ENCODE measurements at regions not wholly inside any gene's neighbourhood (a gene's known extent, or its start where the extent isn't known, plus 50 kb on each side); places are given as distances from the start of the nearest gene placed in this dataset.

DNA sequence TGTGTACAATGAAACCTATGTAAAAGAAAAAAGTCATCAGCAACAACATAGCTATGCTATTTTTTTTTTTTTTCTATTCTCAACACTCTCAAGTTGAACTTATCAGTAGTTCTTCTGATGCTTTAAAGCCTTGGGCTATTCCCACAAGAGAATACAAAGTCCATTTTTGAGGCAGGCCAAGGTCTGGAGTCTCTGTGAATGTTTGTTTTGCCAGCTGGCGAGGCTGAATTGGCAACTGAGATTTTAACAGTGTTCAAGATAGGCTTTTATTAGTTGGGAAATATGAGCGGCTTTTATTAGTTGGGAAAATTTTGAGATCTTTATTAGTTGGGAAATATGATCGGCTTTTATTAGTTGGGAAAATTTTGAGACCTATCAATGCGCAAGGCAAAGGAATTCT, 336.6 kb downstream of the SLITRK2 start:
- FAIRE-seq, result no peak

GRCh38 chrX:146160443-146161203, 343.0 kb downstream of the SLITRK2 start:
- FAIRE-seq, result no peak

GRCh38 chrX:146173742-146174141, 356.1 kb downstream of the SLITRK2 start:
- FAIRE-seq, result no peak

GRCh38 chrX:146181858-146182257, 364.2 kb downstream of the SLITRK2 start:
- no peak for FAIRE-seq

DNA sequence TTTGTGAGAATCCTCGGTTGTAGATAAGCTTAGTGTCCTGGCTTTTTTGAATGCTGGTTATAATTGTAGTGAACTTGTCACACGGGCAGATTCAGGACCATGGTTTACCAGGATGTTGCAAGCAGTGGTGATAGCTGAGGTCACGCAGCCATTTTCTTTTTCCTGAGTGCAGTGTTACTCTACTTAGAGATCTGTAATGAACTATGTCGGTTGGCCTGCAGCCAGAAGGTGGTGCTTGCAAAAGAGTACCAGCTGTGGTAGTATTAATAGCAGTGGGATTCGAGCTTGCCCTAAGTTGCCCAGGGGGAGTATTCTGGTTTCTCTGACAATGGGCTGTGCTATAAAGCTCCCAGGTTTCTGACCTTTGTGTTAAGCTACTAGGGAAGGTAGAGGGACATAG, 368.9 kb downstream of the SLITRK2 start:
- FAIRE-seq, result no peak

DNA sequence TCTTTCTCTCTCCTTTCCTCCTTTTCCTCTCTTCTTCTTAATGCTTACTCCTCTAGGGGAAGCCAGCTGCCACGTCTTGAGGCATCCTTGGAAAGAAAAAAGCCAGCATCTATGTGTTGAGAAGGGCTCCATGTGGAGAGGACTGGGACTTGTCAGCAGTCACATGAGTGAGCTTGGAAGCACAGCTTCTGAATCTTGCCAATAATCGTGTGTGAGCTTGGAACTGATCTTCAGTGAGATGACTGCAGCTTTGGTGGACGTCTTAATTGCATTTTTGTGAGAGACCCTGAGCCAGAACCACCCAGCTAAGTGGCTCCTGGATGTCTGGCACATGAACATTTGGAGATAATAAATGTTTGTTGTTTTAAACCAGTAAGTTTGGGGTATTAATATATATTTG, 371.7 kb downstream of the SLITRK2 start:
- FAIRE-seq, result no peak

DNA sequence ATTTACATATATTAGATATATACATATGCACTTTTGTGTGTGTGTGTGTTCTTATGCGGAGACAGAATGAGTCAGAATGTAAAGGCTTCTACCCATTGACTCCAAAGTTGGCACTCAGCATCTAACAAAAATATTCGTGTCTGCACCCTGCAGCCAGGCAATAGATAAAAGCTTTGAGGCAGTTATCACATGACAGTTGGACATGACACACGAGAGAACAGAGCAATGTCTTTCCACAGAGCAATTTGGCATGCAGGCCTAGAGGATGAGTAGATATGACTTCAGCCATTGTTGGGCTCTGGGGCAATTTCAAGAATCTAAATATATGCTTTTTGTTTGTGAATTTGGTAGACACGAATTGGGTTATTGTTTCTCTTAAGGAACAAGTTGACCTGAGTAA, 391.2 kb downstream of the SLITRK2 start:
- FAIRE-seq, result no peak

DNA sequence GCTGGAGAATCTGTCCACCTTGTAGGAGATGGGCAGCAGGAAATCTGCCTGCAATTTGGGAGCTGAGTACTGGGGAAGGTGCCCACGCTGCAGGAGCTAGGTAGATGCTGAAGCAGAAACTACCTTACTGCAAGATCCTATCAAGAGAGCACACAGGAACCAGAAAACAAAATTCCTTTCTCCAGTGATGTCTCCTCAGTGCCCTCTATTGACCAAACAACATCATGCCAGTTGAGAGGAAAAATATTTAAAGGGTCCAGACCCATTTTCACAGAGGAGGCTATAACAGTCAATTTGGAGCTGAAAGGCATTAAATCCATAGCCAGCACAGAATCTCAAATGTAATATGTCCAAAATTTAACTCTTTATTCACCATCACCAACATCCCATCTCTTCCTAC, 406.8 kb downstream of the SLITRK2 start:
- FAIRE-seq, result no peak

- FAIRE-seq, result no peak
Measured at GRCh38 chrX:146238173-146238572, 420.5 kb downstream of the SLITRK2 start.

DNA sequence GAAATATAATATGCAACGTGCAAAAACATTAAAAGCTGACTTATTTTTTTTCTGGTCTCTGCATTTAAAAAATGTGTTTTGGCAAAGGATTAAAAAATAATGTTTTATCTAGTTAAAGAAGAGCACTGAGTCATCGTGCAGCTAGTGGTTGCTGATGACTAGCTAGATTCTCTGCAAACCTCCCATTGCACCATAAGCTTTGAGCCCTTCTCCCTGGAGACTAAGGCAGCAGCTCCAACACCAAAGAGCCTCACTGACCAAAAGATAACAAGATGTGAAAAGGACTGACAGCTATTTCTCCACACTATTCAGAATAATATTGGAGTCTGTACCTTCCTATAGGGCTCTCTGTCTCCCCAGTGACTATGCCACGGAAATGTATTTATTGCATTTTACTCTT, 424.3 kb downstream of the SLITRK2 start:
- FAIRE-seq, result no peak

GRCh38 chrX:146243041-146243440, 425.4 kb downstream of the SLITRK2 start:
- no peak for FAIRE-seq

DNA sequence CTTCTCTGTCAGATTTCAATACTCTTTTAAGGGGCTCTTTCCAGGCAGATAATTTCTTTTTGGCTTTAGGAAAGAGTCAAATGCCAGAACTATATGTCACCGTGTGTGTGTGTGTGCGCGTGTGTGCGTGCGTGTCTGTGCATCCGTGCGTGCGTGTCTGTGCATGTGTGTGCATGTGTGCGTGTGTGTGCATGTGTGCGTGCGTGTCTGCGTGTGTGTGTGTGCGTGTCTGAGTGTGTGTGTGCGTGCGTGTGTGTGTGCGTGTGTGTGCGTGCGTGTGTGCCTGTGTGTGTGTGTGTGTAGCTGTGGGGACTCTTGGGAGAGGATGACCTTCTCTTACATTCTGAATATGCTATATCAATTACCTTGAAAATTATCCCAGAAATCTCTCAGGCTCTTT, 441.6 kb downstream of the SLITRK2 start:
- no peak for FAIRE-seq

- FAIRE-seq, result no peak
Measured at GRCh38 chrX:146264763-146265375, 447.2 kb downstream of the SLITRK2 start.

DNA sequence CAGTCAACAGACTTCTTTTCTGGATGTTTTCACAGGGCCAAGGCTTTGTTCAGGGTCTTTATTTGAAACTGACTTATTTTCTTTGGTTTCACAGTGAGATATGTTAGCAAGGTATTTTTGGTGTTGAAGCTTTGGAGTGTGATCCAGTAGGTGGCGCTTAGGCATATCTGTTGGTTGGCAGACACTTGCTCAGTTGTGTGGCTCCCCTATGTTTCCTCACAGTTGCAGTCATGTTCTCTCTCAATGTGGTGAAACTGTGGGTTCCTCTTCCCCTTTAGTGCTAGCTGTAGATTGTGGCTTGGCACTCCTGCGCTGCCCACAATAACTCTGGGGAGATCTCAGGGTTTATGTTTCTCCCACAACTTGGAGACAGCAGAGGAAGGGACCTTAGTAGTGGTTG, 460.8 kb downstream of the SLITRK2 start:
- FAIRE-seq, result no peak

Measured in colon (tissue), 2 donors.